ENCODE measurements at regions not wholly inside any gene's neighbourhood (a gene's known extent, or its start where the extent isn't known, plus 50 kb on each side); places are given as distances from the start of the nearest gene placed in this dataset.
A peak's percentile ranks its signal among the peaks of the same experiment; 100 is the strongest.

GRCh38 chr2:217398101-217398500 is 538.2 kb upstream of the TNP1 start:
- 84 to 89% methylated on average over 7 of the region's 7 CpGs for WGBS, 2 donors
- Histone ChIP-seq H3K27me3 (no peaks in the 10 kb centered on the region), H3K9me3 (no peaks in the 10 kb centered on the region), H3K4me1 (no peaks in the 10 kb centered on the region), H3K4me3 (no peak overlapping the region), H3K36me3 (replicated peaks in 1 of 2; ENCODE audit: insufficient read depth in 1 of 2, low read depth in 2 of 2) (no peaks in the 10 kb centered on the region), H3K27ac (no peak overlapping the region)
- DNase-seq (no peak), ATAC-seq (no peak)
- TF ChIP-seq, protein P1, sequence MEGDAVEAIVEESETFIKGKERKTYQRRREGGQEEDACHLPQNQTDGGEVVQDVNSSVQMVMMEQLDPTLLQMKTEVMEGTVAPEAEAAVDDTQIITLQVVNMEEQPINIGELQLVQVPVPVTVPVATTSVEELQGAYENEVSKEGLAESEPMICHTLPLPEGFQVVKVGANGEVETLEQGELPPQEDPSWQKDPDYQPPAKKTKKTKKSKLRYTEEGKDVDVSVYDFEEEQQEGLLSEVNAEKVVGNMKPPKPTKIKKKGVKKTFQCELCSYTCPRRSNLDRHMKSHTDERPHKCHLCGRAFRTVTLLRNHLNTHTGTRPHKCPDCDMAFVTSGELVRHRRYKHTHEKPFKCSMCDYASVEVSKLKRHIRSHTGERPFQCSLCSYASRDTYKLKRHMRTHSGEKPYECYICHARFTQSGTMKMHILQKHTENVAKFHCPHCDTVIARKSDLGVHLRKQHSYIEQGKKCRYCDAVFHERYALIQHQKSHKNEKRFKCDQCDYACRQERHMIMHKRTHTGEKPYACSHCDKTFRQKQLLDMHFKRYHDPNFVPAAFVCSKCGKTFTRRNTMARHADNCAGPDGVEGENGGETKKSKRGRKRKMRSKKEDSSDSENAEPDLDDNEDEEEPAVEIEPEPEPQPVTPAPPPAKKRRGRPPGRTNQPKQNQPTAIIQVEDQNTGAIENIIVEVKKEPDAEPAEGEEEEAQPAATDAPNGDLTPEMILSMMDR (IDR thresholded peaks at IDR 0.05): no peak
- TF ChIP-seq POLR2A (IDR thresholded peaks at IDR 0.05): no peak
- intact Hi-C loops (cut with DNase I): no loop called here

GRCh38 chr2:217396586-217396985 is 536.7 kb upstream of the TNP1 start:
- no peak overlapping the region for H3K4me3 ChIP-seq
- H3K27ac ChIP-seq: no peak overlapping the region
- H3K4me1 ChIP-seq: no peaks in the 10 kb centered on the region
- ATAC-seq: no peak
- 51 to 61% methylated on average over 2 of the region's 2 CpGs for WGBS, 2 donors
- H3K9me3 ChIP-seq: no peaks in the 10 kb centered on the region
- H3K27me3 ChIP-seq: no peaks in the 10 kb centered on the region
- H3K36me3 ChIP-seq (replicated peaks in 1 of 2; ENCODE audit: insufficient read depth in 1 of 2, low read depth in 2 of 2): no peaks in the 10 kb centered on the region
- TF ChIP-seq POLR2A (IDR thresholded peaks at IDR 0.05): no peak
- TF ChIP-seq, protein P1 (IDR thresholded peaks at IDR 0.05): no peak
- no peak for DNase-seq
- intact Hi-C loops (cut with DNase I): no loop called here

- no peak overlapping the region for H3K4me3 ChIP-seq
- ATAC-seq (no peak), DNase-seq (no peak)
- no peaks in the 10 kb centered on the region for H3K9me3 ChIP-seq
- H3K27me3 ChIP-seq: no peaks in the 10 kb centered on the region
- H3K4me1 ChIP-seq: no peaks in the 10 kb centered on the region
- no peak overlapping the region for H3K27ac ChIP-seq
- intact Hi-C loops (cut with DNase I): no loop called here
- TF ChIP-seq, protein P1 (IDR thresholded peaks at IDR 0.05): no peak
- no peak for TF ChIP-seq POLR2A (IDR thresholded peaks at IDR 0.05)
- no peaks in the 10 kb centered on the region for H3K36me3 ChIP-seq (replicated peaks in 1 of 2; ENCODE audit: insufficient read depth in 1 of 2, low read depth in 2 of 2)
- 54 to 57% methylated on average over 2 of the region's 2 CpGs for WGBS, 2 donors
Observed at GRCh38 chr2:217396165-217396564, 536.3 kb upstream of the TNP1 start.

DNA sequence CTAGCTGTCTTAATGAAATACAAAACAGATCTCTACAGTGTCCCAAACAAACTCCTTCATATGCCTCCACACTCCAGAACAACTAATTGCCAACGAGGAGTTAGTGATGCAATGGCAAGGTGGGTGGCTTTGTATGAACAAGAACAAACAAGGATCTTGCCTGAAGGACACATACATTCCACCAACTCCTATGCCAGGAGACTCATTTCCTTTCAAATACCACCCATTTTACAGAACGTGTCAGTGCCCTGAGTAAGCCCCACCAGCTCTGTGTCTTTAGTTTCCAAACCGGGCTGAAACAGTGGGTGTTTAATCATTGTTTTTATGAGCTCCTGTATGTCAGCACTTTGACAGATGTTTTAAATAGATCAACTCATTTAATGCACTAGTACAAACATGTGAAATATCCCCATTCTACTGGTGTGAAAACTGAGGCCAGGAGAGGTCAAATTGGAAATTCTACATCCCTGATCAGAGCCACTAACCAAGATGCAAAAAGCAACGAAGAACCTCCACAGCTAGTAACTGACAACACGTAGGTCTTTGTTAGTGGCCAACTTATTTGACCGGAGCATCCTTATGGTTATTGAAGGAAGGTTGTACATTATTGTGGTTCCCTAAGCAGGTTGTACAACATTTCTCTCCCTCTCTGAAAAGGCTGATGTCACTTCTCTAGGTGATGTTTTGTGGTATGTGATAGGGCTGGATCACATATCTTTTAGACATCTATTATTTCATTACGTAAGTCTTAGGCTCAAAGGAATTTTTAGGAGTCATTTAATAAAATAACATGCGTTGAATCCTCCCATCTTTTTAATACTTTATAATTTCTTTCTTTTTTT is 534.9 kb upstream of the TNP1 start:
- DNase-seq: no peak
- intact Hi-C loops (cut with DNase I): no loop called here
- Histone ChIP-seq H3K36me3 (replicated peaks in 1 of 2; ENCODE audit: insufficient read depth in 1 of 2, low read depth in 2 of 2) (no peaks in the 10 kb centered on the region), H3K9me3 (no peaks in the 10 kb centered on the region), H3K4me1 (no peaks in the 10 kb centered on the region), H3K4me3 (no peak overlapping the region), H3K27me3 (no peaks in the 10 kb centered on the region), H3K27ac (no peak overlapping the region)
- TF ChIP-seq, protein P1 (IDR thresholded peaks at IDR 0.05): no peak
- TF ChIP-seq POLR2A (IDR thresholded peaks at IDR 0.05): no peak
- WGBS, 2 donors: 76 to 83% methylated on average over 8 of the region's 8 CpGs
- ATAC-seq: no peak

DNA sequence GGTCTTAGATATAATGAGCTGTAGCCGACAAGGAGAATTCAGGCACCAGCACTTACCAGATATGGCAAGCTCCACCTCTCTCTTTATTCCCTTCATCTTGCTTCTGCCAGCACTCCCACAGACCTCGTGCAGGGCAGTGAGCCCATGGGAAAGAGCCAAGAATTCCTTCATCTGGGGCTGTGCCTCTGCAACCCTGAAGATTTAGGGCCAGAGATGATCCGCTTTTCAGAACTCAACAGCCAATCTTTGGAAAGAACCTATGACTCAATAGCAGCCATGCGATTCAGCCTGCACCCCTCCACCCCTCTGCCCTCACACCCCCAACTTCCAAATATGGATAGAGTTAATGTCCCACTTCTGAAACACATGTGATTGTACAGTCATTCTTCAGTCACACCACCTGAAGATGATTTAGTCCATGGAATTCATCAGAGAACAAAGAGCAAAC is 533.7 kb upstream of the TNP1 start:
- ATAC-seq (peak; percentile 48), DNase-seq (peak in 3 of 4 donors; percentile 23 to 42 (median 32))
- Histone ChIP-seq H3K27me3 (no peaks in the 10 kb centered on the region), H3K9me3 (no peaks in the 10 kb centered on the region), H3K36me3 (replicated peaks in 1 of 2; ENCODE audit: insufficient read depth in 1 of 2, low read depth in 2 of 2) (no peaks in the 10 kb centered on the region), H3K4me1 (no peaks in the 10 kb centered on the region), H3K4me3 (no peak overlapping the region), H3K27ac (no peak overlapping the region)
- intact Hi-C loops (cut with DNase I): no loop called here
- 45 to 47% methylated on average over 4 of the region's 4 CpGs for WGBS, 2 donors
- TF ChIP-seq, protein P1 (IDR thresholded peaks at IDR 0.05): no peak
- no peak for TF ChIP-seq POLR2A (IDR thresholded peaks at IDR 0.05)

All from body of pancreas (tissue), 4 donors.